Liver (tissue), 8 donors: ENCODE measurements at regions not wholly inside any gene's neighbourhood (a gene's known extent, or its start where the extent isn't known, plus 50 kb on each side); places are given as distances from the start of the nearest gene placed in this dataset.

ENCODE experiments used
- DNase-seq: peaks from one replicate; pipeline ENCODE4 v3.0.0-alpha.2; 2017; ENCODE audit warnings: low spot score
- H3K27ac ChIP-seq, 2 donors: one replicate each; pipeline ENCODE4 v1.7.0; 2013; ENCODE audit warnings: inconsistent platforms in 2 of 2, low read length in 2 of 2, control low read depth in 1 of 2, low read depth in 1 of 2, mild to moderate bottlenecking in 1 of 2
- H3K27me3 ChIP-seq, 4 donors: one replicate each; pipeline versions ENCODE4 v1.6.1 to v1.7.0; 2013; ENCODE audit warnings: low read length in 3 of 4, inconsistent platforms in 1 of 4, mild to moderate bottlenecking in 1 of 4, moderate library complexity in 1 of 4; ENCODE audit not compliant: control insufficient read depth in 4 of 4, insufficient read depth in 4 of 4
- H3K36me3 ChIP-seq, 4 donors: one replicate each; pipeline versions ENCODE4 v1.6.1 to v1.7.0; 2013; ENCODE audit warnings: low read length in 3 of 4, mild to moderate bottlenecking in 3 of 4, low read depth in 1 of 4, moderate library complexity in 1 of 4; ENCODE audit not compliant: control insufficient read depth in 4 of 4, insufficient read depth in 3 of 4
- H3K4me1 ChIP-seq, 4 donors: one replicate each; pipeline versions ENCODE4 v1.6.1 to v1.7.0; 2013; ENCODE audit warnings: low read length in 3 of 4, mild to moderate bottlenecking in 3 of 4, moderate library complexity in 1 of 4; ENCODE audit not compliant: control insufficient read depth in 4 of 4, insufficient read depth in 4 of 4
- H3K4me3 ChIP-seq, 3 donors: one replicate each; pipeline versions ENCODE4 v1.6.1 to v1.7.0; 2013; ENCODE audit warnings: low read length in 3 of 3, control low read depth in 1 of 3, low read depth in 1 of 3, mild to moderate bottlenecking in 1 of 3
- H3K9ac ChIP-seq, 2 donors: one replicate each; pipeline ENCODE4 v1.7.0; 2013; ENCODE audit warnings: low read length in 2 of 2, mild to moderate bottlenecking in 2 of 2, moderate library complexity in 2 of 2, control low read depth in 1 of 2, low read depth in 1 of 2
- H3K9me3 ChIP-seq, 4 donors: one replicate each; pipeline versions ENCODE4 v1.6.1 to v1.7.0; 2013; ENCODE audit warnings: low read length in 3 of 4; ENCODE audit not compliant: control insufficient read depth in 4 of 4
- HNF4A ChIP-seq, 2 donors: conservative IDR thresholded peaks; 2 replicates each; pipeline ENCODE4 v1.6.1; 2016; ENCODE audit warnings: antibody characterized with exemption in 2 of 2, mild to moderate bottlenecking in 2 of 2
- JUND ChIP-seq, 2 donors: IDR thresholded peaks; 2 replicates each; pipeline ENCODE4 v1.6.1; 2016; ENCODE audit warnings: antibody characterized with exemption in 2 of 2
- RXRA ChIP-seq, 2 donors: IDR thresholded peaks; 2 replicates each; pipeline ENCODE4 v1.6.1; 2017 to 2018; ENCODE audit warnings: antibody characterized with exemption in 2 of 2, mild to moderate bottlenecking in 1 of 2
- YY1 ChIP-seq: IDR thresholded peaks from 2 replicates; pipeline ENCODE4 v1.6.1; 2016; ENCODE audit warnings: antibody characterized with exemption, mild to moderate bottlenecking
- WGBS: extraction: QIAGEN DNeasy Blood & Tissue Kit; methylation state at CpG from one replicate; pipeline ENCODE4 v1.1.7; 2013; 5-methylcytosine and 5-hydroxymethylcytosine counted together
- TF ChIP-seq, protein P1 (sequence below): IDR thresholded peaks from 2 replicates; pipeline ENCODE4 v1.6.1; 2016; ENCODE audit warnings: antibody characterized with exemption
- TF ChIP-seq, protein P2 (sequence below): fragments of 150-350 bp; IDR thresholded peaks from 2 replicates; pipeline ENCODE4 v1.5.1; 2017; ENCODE audit warnings: improper control_type of control experiment, low read depth, low read length; ENCODE audit not compliant: missing input control
- donor health status: healthy.
- donor health status: healthy.
- donor health status: healthy.
- donor health status: healthy.
- donor health status: healthy.

DNA sequence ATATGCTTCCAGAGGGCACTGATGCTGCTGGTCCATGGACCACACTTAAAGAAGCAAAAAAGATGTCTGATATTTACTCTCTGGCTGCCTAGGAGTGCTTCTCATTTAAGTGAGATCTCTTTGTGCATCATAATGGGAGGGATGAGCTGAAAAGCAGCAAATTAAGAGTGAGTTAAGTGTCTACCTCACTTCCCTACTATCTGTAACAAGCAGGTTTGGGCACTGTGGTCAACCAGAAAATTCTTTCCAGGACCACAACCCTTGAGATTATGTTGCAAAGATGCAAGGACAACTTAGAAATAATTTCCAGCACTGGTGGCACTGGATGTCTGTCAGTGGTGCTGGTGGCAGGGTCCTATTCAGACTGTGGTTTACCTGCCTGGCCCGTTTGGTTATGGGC is 52.1 kb upstream of the USPL1 start:
- Histone ChIP-seq H3K9me3 (no peaks in the 10 kb centered on the region), H3K27me3 (no peaks in the 10 kb centered on the region), H3K4me1 (no peaks in the 10 kb centered on the region), H3K4me3 (no peak overlapping the region), H3K27ac (no peak overlapping the region), H3K9ac (no peak overlapping the region), H3K36me3 (no peaks in the 10 kb centered on the region)
- 92% methylated on average over 1 of the region's 1 CpG for WGBS
- DNase-seq: no peak
- TF ChIP-seq, protein P1, sequence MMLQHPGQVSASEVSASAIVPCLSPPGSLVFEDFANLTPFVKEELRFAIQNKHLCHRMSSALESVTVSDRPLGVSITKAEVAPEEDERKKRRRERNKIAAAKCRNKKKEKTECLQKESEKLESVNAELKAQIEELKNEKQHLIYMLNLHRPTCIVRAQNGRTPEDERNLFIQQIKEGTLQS: no peak
- TF ChIP-seq YY1: no peak

DNA sequence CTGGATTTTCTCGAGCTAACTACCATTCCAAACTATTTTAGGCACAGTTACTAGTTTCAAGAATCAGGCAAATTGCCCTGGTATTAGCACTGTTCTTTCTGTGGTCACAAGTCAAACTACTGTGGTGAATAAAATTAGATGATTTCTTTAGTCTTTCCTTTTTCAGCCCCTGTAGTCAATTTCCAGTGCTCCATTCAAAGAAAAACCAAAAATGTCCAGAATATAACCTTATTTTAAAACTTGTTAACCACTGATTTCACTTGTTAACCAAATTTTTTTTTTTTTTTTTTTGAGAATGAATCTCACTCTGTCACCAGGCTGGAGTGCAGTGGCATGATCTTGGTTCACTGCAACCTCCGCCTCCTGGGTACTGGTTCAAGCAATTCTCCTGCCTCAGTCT is 50.6 kb upstream of the USPL1 start:
- WGBS: 90% methylated on average over 2 of the region's 2 CpGs
- no peak overlapping the region for H3K9ac ChIP-seq
- H3K27ac ChIP-seq: no peak overlapping the region
- H3K9me3 ChIP-seq: no peaks in the 10 kb centered on the region
- no peak for TF ChIP-seq HNF4A (conservative IDR thresholded peaks at IDR 0.05)
- no peak for TF ChIP-seq RXRA (IDR thresholded peaks at IDR 0.05)
- TF ChIP-seq, protein P2, sequence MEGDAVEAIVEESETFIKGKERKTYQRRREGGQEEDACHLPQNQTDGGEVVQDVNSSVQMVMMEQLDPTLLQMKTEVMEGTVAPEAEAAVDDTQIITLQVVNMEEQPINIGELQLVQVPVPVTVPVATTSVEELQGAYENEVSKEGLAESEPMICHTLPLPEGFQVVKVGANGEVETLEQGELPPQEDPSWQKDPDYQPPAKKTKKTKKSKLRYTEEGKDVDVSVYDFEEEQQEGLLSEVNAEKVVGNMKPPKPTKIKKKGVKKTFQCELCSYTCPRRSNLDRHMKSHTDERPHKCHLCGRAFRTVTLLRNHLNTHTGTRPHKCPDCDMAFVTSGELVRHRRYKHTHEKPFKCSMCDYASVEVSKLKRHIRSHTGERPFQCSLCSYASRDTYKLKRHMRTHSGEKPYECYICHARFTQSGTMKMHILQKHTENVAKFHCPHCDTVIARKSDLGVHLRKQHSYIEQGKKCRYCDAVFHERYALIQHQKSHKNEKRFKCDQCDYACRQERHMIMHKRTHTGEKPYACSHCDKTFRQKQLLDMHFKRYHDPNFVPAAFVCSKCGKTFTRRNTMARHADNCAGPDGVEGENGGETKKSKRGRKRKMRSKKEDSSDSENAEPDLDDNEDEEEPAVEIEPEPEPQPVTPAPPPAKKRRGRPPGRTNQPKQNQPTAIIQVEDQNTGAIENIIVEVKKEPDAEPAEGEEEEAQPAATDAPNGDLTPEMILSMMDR: no peak
- TF ChIP-seq JUND (IDR thresholded peaks at IDR 0.05): no peak
- no peak for DNase-seq
- H3K36me3 ChIP-seq: no peaks in the 10 kb centered on the region
- peaks cover 0 to 3% (median 2%) of the 10 kb centered on the region in 4 donors for H3K4me1 ChIP-seq
- no peaks in the 10 kb centered on the region for H3K27me3 ChIP-seq
- no peak overlapping the region for H3K4me3 ChIP-seq
